CD14-positive monocyte (primary cell): ENCODE measurements at regions not wholly inside any gene's neighbourhood (a gene's known extent, or its start where the extent isn't known, plus 50 kb on each side); places are given as distances from the start of the nearest gene placed in this dataset.

ENCODE experiments used
- DNase-seq, 3 donors: peaks; one replicate each; pipeline ENCODE4 v3.0.0-alpha.2; 2011 to 2022
- H2AFZ ChIP-seq: 2 replicates; pipeline ENCODE4 v1.6.0; 2012; ENCODE audit warnings: mild to moderate bottlenecking, low read depth, low read length, inconsistent platforms; ENCODE audit not compliant: insufficient read depth, poor library complexity, severe bottlenecking
- H3K27ac ChIP-seq, 2 donors: 1 replicate in 1 of 2; 2 replicates in 1 of 2; pipeline ENCODE4 v1.5.1; 2012 to 2013; ENCODE audit warnings: low read length in 2 of 2, control low read depth in 1 of 2, inconsistent platforms in 1 of 2, low read depth in 1 of 2, mild to moderate bottlenecking in 1 of 2
- H3K27me3 ChIP-seq, 2 donors: one replicate each; pipeline versions ENCODE4 v1.6.0 to v1.6.1; 2011 to 2013; ENCODE audit warnings: low read length in 2 of 2; ENCODE audit not compliant: control insufficient read depth in 2 of 2, insufficient read depth in 2 of 2
- H3K36me3 ChIP-seq, 2 donors: replicated peaks in 1 of 2; 1 replicate in 1 of 2; 2 replicates in 1 of 2; pipeline versions ENCODE4 v1.5.1 to v1.6.1; 2012 to 2013; ENCODE audit warnings: low read length in 2 of 2, control low read depth in 1 of 2, inconsistent platforms in 1 of 2, mild to moderate bottlenecking in 1 of 2; ENCODE audit not compliant: insufficient read depth in 2 of 2, control insufficient read depth in 1 of 2
- H3K4me1 ChIP-seq, 2 donors: 1 replicate in 1 of 2; 2 replicates in 1 of 2; pipeline versions ENCODE4 v1.5.1 to v1.6.1; 2012 to 2013; ENCODE audit warnings: low read length in 2 of 2, control low read depth in 1 of 2, inconsistent platforms in 1 of 2, mild to moderate bottlenecking in 1 of 2, moderate library complexity in 1 of 2; ENCODE audit not compliant: insufficient read depth in 2 of 2, control insufficient read depth in 1 of 2
- H3K4me2 ChIP-seq: replicated peaks from 2 replicates; pipeline ENCODE3; 2012; ENCODE audit warnings: low read length, moderate library complexity, mild to moderate bottlenecking; ENCODE audit not compliant: poor library complexity, severe bottlenecking; ENCODE audit errors: extremely low read depth
- H3K4me3 ChIP-seq, 3 experiments: fragments of 200-600 bp in 1 of 3; sonication (generic) in 1 of 3; replicated peaks in 1 of 3; 1 replicate in 2 of 3; 2 replicates in 1 of 3; pipeline ENCODE4 v1.5.1; 2011 to 2013; ENCODE audit warnings: low read length in 3 of 3, mild to moderate bottlenecking in 3 of 3, control low read depth in 2 of 3, low read depth in 2 of 3, inconsistent platforms in 1 of 3, moderate library complexity in 1 of 3
- H3K79me2 ChIP-seq: 2 replicates; pipeline ENCODE4 v1.6.0; 2012; ENCODE audit warnings: mild to moderate bottlenecking, control low read depth, inconsistent platforms, low read length, moderate library complexity; ENCODE audit not compliant: insufficient read depth
- H3K9ac ChIP-seq: 2 replicates; pipeline ENCODE4 v1.6.0; 2017; ENCODE audit warnings: low read length, mild to moderate bottlenecking; ENCODE audit not compliant: insufficient read depth, poor library complexity, severe bottlenecking
- H3K9me3 ChIP-seq, 2 donors: replicated peaks in 1 of 2; 1 replicate in 1 of 2; 2 replicates in 1 of 2; pipeline versions ENCODE4 v1.5.1 to v1.6.1; 2012 to 2013; ENCODE audit warnings: low read length in 2 of 2, control low read depth in 1 of 2; ENCODE audit not compliant: control insufficient read depth in 1 of 2, insufficient read depth in 1 of 2
- H4K20me1 ChIP-seq: 2 replicates; pipeline ENCODE4 v1.6.0; 2012; ENCODE audit warnings: mild to moderate bottlenecking, low read length, control low read depth, moderate library complexity; ENCODE audit not compliant: insufficient read depth
- H3K27ac Mint-ChIP-seq, 7 donors: one replicate each; pipeline ENCODE4 v1.8.0; 2020; ENCODE audit warnings: mild to moderate bottlenecking in 7 of 7, mixed read lengths in 7 of 7, moderate library complexity in 6 of 7, inconsistent platforms in 2 of 7
- H3K27me3 Mint-ChIP-seq, 3 donors: one replicate each; pipeline ENCODE4 v1.8.0; 2021 to 2022; ENCODE audit warnings: low read depth in 3 of 3, mild to moderate bottlenecking in 3 of 3, mixed read lengths in 3 of 3, moderate library complexity in 3 of 3, inconsistent platforms in 1 of 3
- H3K36me3 Mint-ChIP-seq, 2 donors: one replicate each; pipeline ENCODE4 v1.8.0; 2020; ENCODE audit warnings: mixed read lengths in 2 of 2, inconsistent platforms in 1 of 2, mild to moderate bottlenecking in 1 of 2
- H3K4me1 Mint-ChIP-seq: one replicate; pipeline ENCODE4 v1.8.0; 2020; ENCODE audit warnings: mild to moderate bottlenecking, mixed read lengths
- H3K4me3 Mint-ChIP-seq, 2 donors: one replicate each; pipeline ENCODE4 v1.8.0; 2020; ENCODE audit warnings: mild to moderate bottlenecking in 2 of 2, mixed read lengths in 2 of 2, moderate library complexity in 1 of 2
- H3K9me3 Mint-ChIP-seq, 7 donors: one replicate each; pipeline ENCODE4 v1.8.0; 2020 to 2022; ENCODE audit warnings: mixed read lengths in 7 of 7, mild to moderate bottlenecking in 6 of 7, moderate library complexity in 6 of 7, inconsistent platforms in 2 of 7
- WGBS: methylation state at CpG from one replicate; pipeline ENCODE4 v1.1.5; 2013; ENCODE audit warnings: missing lambda C conversion rate; ENCODE audit not compliant: insufficient coverage; 5-methylcytosine and 5-hydroxymethylcytosine counted together
- intact Hi-C, 2 donors: fragments of 100-400 bp; cut with micrococcal nuclease; formaldehyde crosslinking; loops; one replicate each; pipeline versions ENCODE4 v1.15.0 to v1.15.1; 2023
- TF ChIP-seq, protein P1 (sequence below): fragments of 200-600 bp; IDR thresholded peaks from one replicate; pipeline ENCODE4 v1.8.0; 2022; ENCODE audit warnings: antibody characterized with exemption, mild to moderate bottlenecking

DNA sequence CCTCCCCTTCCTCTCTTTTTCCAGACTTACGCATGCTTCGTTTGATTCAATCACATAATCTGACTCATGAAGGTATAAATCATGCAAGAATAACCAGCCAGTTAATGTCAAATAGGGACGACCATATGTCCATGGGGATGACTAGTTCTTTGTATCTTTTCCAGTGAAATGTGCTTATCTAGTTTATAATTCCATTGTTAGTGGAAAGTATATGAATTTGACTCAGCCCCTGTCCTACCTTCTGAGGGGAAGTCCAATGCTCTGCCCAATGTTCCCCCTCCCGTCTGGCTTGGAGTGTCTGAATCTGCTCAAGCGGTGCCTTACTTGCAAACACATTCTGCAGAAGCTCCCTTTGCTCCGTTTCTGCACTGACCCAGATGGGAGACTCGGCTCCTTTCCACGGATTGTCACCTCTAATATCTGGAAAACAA, 55.0 kb upstream of the EPHB3 start:
- Mint-ChIP-seq H3K27me3 (peaks cover 10 to 20% (median 13%) of the 10 kb centered on the region in 3 donors), H3K27ac (no peak overlapping the region), H3K36me3 (no peaks in the 10 kb centered on the region), H3K4me1 (no peaks in the 10 kb centered on the region), H3K4me3 (no peak overlapping the region), H3K9me3 (peaks cover 9 to 19% (median 14%) of the 10 kb centered on the region in 7 donors)
- no peak overlapping the region for H3K27ac ChIP-seq
- no peak overlapping the region for H3K4me3 ChIP-seq
- intact Hi-C loops, result loop anchor here in 1 of 2 donors (5.0 kb wide), 1 partner anchor 39 kb away; no protein-coding TSS in a partner anchor
- no peak overlapping the region for H3K4me2 ChIP-seq
- peaks cover 6 to 13% of the 10 kb centered on the region in 2 donors for H3K9me3 ChIP-seq
- no peaks in the 10 kb centered on the region for H3K4me1 ChIP-seq
- H3K9ac ChIP-seq, result no peak overlapping the region
- H3K79me2 ChIP-seq, result no peaks in the 10 kb centered on the region
- no peaks in the 10 kb centered on the region for H3K36me3 ChIP-seq
- TF ChIP-seq, protein P1, sequence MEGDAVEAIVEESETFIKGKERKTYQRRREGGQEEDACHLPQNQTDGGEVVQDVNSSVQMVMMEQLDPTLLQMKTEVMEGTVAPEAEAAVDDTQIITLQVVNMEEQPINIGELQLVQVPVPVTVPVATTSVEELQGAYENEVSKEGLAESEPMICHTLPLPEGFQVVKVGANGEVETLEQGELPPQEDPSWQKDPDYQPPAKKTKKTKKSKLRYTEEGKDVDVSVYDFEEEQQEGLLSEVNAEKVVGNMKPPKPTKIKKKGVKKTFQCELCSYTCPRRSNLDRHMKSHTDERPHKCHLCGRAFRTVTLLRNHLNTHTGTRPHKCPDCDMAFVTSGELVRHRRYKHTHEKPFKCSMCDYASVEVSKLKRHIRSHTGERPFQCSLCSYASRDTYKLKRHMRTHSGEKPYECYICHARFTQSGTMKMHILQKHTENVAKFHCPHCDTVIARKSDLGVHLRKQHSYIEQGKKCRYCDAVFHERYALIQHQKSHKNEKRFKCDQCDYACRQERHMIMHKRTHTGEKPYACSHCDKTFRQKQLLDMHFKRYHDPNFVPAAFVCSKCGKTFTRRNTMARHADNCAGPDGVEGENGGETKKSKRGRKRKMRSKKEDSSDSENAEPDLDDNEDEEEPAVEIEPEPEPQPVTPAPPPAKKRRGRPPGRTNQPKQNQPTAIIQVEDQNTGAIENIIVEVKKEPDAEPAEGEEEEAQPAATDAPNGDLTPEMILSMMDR, result no peak
- 76% methylated on average over 2 of the region's 8 CpGs for WGBS
- H4K20me1 ChIP-seq, result no peaks in the 10 kb centered on the region
- no peak for DNase-seq
- H3K27me3 ChIP-seq, result peaks cover 0 to 5% of the 10 kb centered on the region in 2 donors
- H2AFZ ChIP-seq, result no peak overlapping the region

DNA sequence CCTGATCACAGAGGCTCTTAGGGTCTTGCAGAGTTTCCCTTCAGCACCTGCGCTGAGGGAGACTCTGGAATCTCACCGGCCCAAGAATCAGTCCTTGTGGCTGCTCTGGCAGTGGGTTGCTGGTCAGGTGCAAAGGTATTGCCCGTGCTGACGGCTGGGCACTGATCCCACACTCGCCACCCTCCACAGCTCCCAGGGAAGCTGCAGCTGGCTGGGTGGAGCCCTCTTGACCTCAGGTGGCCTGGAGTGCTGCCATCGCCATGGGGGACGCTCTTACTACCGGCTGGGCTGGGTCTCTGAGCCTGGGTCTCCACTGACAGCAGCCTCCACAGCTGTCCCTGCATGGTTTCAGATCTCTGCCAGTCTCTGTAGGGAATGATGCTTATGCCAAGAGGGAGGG, 52.6 kb upstream of the EPHB3 start:
- Mint-ChIP-seq H3K36me3 (peaks cover 0 to 3% of the 10 kb centered on the region in 2 donors), H3K27me3 (peaks cover 27 to 40% (median 29%) of the 10 kb centered on the region in 3 donors), H3K9me3 (peaks cover 2 to 9% (median 6%) of the 10 kb centered on the region in 7 donors), H3K4me1 (peaks cover 11% of the 10 kb centered on the region), H3K27ac (no peak overlapping the region), H3K4me3 (no peak overlapping the region)
- Histone ChIP-seq H3K79me2 (no peaks in the 10 kb centered on the region), H3K4me3 (no peak overlapping the region), H3K27me3 (peaks cover 9 to 24% of the 10 kb centered on the region in 2 donors), H4K20me1 (no peaks in the 10 kb centered on the region), H2AFZ (no peak overlapping the region), H3K27ac (no peak overlapping the region), H3K9me3 (no peaks in the 10 kb centered on the region), H3K36me3 (no peaks in the 10 kb centered on the region), H3K4me1 (peaks cover 10% of the 10 kb centered on the region in 2 donors), H3K4me2 (no peak overlapping the region), H3K9ac (no peak overlapping the region)
- TF ChIP-seq, protein P1, result no peak
- DNase-seq, result no peak
- intact Hi-C loops, result loop anchor here in 1 of 2 donors (5.0 kb wide), 1 partner anchor 42 kb away; no protein-coding TSS in a partner anchor
- WGBS, result 88% methylated on average over 4 of the region's 8 CpGs
